ENCODE measurements at regions not wholly inside any gene's neighbourhood (a gene's known extent, or its start where the extent isn't known, plus 50 kb on each side); places are given as distances from the start of the nearest gene placed in this dataset.

DNA sequence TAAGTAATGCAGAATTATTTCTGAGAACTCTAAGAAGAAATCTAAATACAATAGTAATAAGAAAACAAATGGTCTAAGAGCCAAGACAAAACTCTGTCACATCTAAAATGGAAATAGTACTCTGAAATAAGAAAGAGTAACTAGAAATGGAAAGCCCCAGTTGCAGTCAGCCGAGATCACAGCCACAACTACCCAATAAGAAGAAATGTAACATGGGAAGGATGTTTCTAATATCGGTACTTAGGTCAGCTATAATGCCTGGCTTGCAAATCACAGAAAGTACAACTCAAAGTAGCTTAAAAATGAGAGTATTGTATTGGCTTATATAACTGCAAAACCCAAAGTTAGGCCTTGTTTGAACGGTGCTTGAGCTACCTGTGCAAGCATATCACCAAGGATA, 58.6 kb upstream of the USP25 start:
- TF ChIP-seq PHF20 (CRISPR knock-in tag; IDR thresholded peaks at IDR 0.05) (no peak), ZNF337 (CRISPR knock-in tag; IDR thresholded peaks at IDR 0.05; ENCODE audit: borderline replicate concordance, low read depth) (no peak), SP4 (CRISPR knock-in tag; IDR thresholded peaks at IDR 0.05) (no peak), ZNF383 (CRISPR knock-in tag; IDR thresholded peaks at IDR 0.05; ENCODE audit: borderline replicate concordance) (no peak), EHMT2 (IDR thresholded peaks at IDR 0.05; ENCODE audit: borderline replicate concordance, low read depth, low read length) (no peak), TCF7 (IDR thresholded peaks at IDR 0.05; ENCODE audit: low read depth) (no peak), TBP (CRISPR knock-in tag; IDR thresholded peaks at IDR 0.05) (no peak), RAD21 (CRISPR knock-in tag; IDR thresholded peaks at IDR 0.05) (no peak), BRCA1 (CRISPR knock-in tag; IDR thresholded peaks at IDR 0.05) (no peak), TCF7L2 (IDR thresholded peaks at IDR 0.05; ENCODE audit: low read depth, low read length) (no peak)
- TF ChIP-seq, protein P1, sequence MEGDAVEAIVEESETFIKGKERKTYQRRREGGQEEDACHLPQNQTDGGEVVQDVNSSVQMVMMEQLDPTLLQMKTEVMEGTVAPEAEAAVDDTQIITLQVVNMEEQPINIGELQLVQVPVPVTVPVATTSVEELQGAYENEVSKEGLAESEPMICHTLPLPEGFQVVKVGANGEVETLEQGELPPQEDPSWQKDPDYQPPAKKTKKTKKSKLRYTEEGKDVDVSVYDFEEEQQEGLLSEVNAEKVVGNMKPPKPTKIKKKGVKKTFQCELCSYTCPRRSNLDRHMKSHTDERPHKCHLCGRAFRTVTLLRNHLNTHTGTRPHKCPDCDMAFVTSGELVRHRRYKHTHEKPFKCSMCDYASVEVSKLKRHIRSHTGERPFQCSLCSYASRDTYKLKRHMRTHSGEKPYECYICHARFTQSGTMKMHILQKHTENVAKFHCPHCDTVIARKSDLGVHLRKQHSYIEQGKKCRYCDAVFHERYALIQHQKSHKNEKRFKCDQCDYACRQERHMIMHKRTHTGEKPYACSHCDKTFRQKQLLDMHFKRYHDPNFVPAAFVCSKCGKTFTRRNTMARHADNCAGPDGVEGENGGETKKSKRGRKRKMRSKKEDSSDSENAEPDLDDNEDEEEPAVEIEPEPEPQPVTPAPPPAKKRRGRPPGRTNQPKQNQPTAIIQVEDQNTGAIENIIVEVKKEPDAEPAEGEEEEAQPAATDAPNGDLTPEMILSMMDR (CRISPR knock-in tag; IDR thresholded peaks at IDR 0.05), result no peak
- TF ChIP-seq, protein P2, sequence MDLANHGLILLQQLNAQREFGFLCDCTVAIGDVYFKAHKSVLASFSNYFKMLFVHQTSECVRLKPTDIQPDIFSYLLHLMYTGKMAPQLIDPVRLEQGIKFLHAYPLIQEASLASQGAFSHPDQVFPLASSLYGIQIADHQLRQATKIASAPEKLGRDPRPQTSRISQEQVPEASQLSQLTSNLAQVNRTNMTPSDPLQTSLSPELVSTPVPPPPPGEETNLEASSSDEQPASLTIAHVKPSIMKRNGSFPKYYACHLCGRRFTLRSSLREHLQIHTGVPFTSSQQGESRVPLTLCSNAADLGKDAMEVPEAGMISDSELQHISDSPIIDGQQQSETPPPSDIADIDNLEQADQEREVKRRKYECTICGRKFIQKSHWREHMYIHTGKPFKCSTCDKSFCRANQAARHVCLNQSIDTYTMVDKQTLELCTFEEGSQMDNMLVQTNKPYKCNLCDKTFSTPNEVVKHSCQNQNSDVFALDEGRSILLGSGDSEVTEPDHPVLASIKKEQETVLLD (CRISPR knock-in tag; IDR thresholded peaks at IDR 0.05; ENCODE audit: low read depth), result no peak
- TF ChIP-seq, protein P3, sequence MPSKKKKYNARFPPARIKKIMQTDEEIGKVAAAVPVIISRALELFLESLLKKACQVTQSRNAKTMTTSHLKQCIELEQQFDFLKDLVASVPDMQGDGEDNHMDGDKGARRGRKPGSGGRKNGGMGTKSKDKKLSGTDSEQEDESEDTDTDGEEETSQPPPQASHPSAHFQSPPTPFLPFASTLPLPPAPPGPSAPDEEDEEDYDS (CRISPR knock-in tag; IDR thresholded peaks at IDR 0.05), result no peak
